Activated CD8-positive, alpha-beta memory T cell treated with anti-CD3 and anti-CD28 coated beads, Interleukin-2, amount 10 ng/mL, durations not matched to agents 7 days and 5 days (primary cell): ENCODE measurements at regions not wholly inside any gene's neighbourhood (a gene's known extent, or its start where the extent isn't known, plus 50 kb on each side); places are given as distances from the start of the nearest gene placed in this dataset.

Experiments used
- ATAC-seq: fragments of 150-1000 bp; cut with Tn5 transposase; one replicate; pipeline ENCODE4 v1.10.0; 2021; ENCODE audit warnings: moderate library complexity
- CTCF ChIA-PET: fragments of 350-600 bp; sonication (Branson Sonifier 250); formaldehyde crosslinking; loops from one replicate; lab custom pipeline; 2021; ENCODE audit warnings: antibody characterized with exemption; lab: Charles Lee
- DNase-seq: peaks from one replicate; pipeline ENCODE4 v3.0.0-alpha.2; 2020
- H3K27ac Mint-ChIP-seq: one replicate; pipeline ENCODE4 v1.8.0; 2021; ENCODE audit warnings: mild to moderate bottlenecking, mixed read lengths
- H3K27me3 Mint-ChIP-seq: one replicate; pipeline ENCODE4 v1.8.0; 2021; ENCODE audit warnings: mixed read lengths
- H3K36me3 Mint-ChIP-seq: one replicate; pipeline ENCODE4 v1.8.0; 2021; ENCODE audit warnings: mild to moderate bottlenecking, mixed read lengths
- H3K4me1 Mint-ChIP-seq: one replicate; pipeline ENCODE4 v1.8.0; 2021; ENCODE audit warnings: mixed read lengths
- H3K4me3 Mint-ChIP-seq: one replicate; pipeline ENCODE4 v1.8.0; 2021; ENCODE audit warnings: mild to moderate bottlenecking, moderate library complexity, mixed read lengths
- H3K9me3 Mint-ChIP-seq: one replicate; pipeline ENCODE4 v1.8.0; 2022; ENCODE audit warnings: low read depth, mixed read lengths

DNA sequence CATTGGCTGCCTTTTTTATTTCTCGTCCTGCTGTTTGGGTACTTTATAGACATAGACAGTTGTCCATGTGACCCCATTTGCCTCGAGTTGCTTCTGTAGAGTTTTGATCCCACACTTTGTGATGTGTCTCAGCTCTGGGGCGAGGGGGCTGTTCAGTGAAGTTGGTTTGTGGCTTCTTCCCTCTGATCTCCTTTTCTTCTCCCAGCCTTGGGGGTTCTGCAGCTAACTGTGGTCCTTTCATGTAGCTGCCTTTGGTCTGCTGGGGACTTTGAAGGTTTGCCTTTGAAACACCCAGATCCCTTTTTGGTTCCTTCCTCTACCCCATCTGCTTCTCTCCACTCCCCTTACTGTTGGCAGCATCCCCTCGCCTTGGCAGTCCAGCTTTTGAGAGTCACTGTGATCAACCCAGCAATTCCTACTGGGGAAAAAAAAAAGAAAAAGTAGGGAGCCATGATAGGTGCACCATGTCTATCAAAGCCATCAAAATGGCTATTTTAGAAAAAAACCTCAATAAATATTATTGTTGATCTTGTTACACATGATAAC lies 728.8 kb upstream of the RBFOX1 start:
- Mint-ChIP-seq H3K4me3 (no peak overlapping the region), H3K9me3 (peaks cover 3% of the 10 kb centered on the region), H3K36me3 (no peaks in the 10 kb centered on the region), H3K4me1 (no peaks in the 10 kb centered on the region), H3K27ac (no peak overlapping the region), H3K27me3 (no peaks in the 10 kb centered on the region)
- CTCF ChIA-PET = no interaction called here
- DNase-seq (no peak), ATAC-seq (no peak)

GRCh38 chr16:6602405-6602804 lies 730.2 kb upstream of the RBFOX1 start:
- H3K27ac Mint-ChIP-seq = no peak overlapping the region
- H3K36me3 Mint-ChIP-seq = no peaks in the 10 kb centered on the region
- no peaks in the 10 kb centered on the region for H3K27me3 Mint-ChIP-seq
- CTCF ChIA-PET = no interaction called here
- no peak overlapping the region for H3K4me3 Mint-ChIP-seq
- H3K4me1 Mint-ChIP-seq = no peaks in the 10 kb centered on the region
- peaks cover 3% of the 10 kb centered on the region for H3K9me3 Mint-ChIP-seq
- DNase-seq (no peak), ATAC-seq (no peak)

DNA sequence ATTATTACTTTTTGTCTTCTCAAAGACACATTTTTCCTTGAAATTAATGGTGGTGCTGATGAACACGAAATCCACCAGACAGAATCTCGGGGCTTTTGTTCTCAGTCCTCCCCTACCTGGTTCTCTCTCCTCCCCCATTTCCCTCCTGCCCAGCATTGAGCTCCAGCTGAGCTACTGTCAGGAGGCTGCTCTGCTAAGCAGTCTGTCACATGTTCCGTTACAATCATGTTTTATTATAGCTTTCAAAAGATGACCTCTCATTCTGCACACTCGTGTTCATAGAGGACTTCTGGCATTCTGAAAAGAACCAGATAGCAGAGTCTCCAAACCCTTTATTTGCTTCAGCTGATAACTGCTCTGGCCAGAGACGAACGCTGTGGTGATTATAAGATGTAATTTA lies 732.5 kb upstream of the RBFOX1 start:
- no peak for DNase-seq
- Mint-ChIP-seq H3K27me3 (no peaks in the 10 kb centered on the region), H3K9me3 (no peaks in the 10 kb centered on the region), H3K27ac (no peak overlapping the region), H3K36me3 (no peaks in the 10 kb centered on the region), H3K4me3 (no peak overlapping the region), H3K4me1 (no peaks in the 10 kb centered on the region)
- CTCF ChIA-PET = no interaction called here
- ATAC-seq = no peak

DNA sequence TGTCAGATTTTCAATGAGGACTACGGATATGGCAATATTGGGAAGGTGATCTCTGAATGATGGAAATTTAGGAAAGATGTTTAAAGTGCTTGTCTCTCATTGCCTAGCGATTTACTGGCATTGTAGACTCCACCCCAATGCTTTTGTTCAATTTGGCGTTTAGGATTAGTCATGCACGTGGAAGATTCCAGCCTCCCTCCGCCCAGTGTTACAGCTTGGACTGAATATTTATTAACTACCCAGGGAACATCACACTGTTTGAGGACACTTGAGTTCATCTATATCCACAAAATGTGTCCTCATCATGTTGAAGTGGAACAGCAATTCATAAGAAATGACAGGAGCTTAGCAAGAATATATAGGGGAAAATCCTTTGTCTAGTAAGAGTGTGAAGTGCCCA lies 738.8 kb upstream of the RBFOX1 start:
- DNase-seq = no peak
- Mint-ChIP-seq H3K36me3 (no peaks in the 10 kb centered on the region), H3K4me1 (no peaks in the 10 kb centered on the region), H3K9me3 (no peaks in the 10 kb centered on the region), H3K27ac (no peak overlapping the region), H3K27me3 (no peaks in the 10 kb centered on the region), H3K4me3 (no peak overlapping the region)
- CTCF ChIA-PET = no interaction called here
- no peak for ATAC-seq

- Mint-ChIP-seq H3K36me3 (no peaks in the 10 kb centered on the region), H3K4me1 (no peaks in the 10 kb centered on the region), H3K9me3 (peaks cover 8% of the 10 kb centered on the region), H3K27ac (no peak overlapping the region), H3K4me3 (no peak overlapping the region), H3K27me3 (no peaks in the 10 kb centered on the region)
- CTCF ChIA-PET = no interaction called here
- DNase-seq = no peak
- no peak for ATAC-seq
Measured at GRCh38 chr16:6576606-6577005, 756.0 kb upstream of the RBFOX1 start.

GRCh38 chr16:6576113-6576512 lies 756.5 kb upstream of the RBFOX1 start:
- no peak overlapping the region for H3K4me3 Mint-ChIP-seq
- H3K4me1 Mint-ChIP-seq = no peaks in the 10 kb centered on the region
- DNase-seq (no peak), ATAC-seq (no peak)
- peaks cover 8% of the 10 kb centered on the region for H3K9me3 Mint-ChIP-seq
- no peaks in the 10 kb centered on the region for H3K27me3 Mint-ChIP-seq
- CTCF ChIA-PET = no interaction called here
- H3K27ac Mint-ChIP-seq = no peak overlapping the region
- H3K36me3 Mint-ChIP-seq = no peaks in the 10 kb centered on the region

DNA sequence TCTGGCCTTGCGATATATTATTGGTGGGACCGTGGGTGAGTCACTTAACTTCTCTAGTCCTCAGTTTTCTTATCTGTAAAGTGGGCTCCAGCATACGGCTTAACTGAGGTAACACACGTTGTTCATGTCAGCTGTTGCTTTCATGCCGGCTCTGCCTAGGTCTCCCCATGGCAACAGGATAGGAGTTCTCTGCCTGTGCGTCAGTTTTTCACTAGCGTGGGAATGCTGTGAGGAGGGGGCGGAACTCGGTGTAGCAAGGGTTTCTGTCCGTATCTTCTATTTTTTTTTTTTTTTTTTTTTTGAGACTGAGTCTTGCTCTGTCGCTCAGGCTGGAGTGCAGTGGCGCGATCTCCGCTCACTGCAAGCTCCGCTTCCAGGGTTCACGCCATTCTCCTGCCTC lies 758.5 kb upstream of the RBFOX1 start:
- H3K4me3 Mint-ChIP-seq = no peak overlapping the region
- H3K27ac Mint-ChIP-seq = no peak overlapping the region
- DNase-seq (no peak), ATAC-seq (no peak)
- CTCF ChIA-PET = no interaction called here
- peaks cover 3% of the 10 kb centered on the region for H3K9me3 Mint-ChIP-seq
- H3K27me3 Mint-ChIP-seq = no peaks in the 10 kb centered on the region
- no peaks in the 10 kb centered on the region for H3K36me3 Mint-ChIP-seq
- H3K4me1 Mint-ChIP-seq = no peaks in the 10 kb centered on the region

DNA sequence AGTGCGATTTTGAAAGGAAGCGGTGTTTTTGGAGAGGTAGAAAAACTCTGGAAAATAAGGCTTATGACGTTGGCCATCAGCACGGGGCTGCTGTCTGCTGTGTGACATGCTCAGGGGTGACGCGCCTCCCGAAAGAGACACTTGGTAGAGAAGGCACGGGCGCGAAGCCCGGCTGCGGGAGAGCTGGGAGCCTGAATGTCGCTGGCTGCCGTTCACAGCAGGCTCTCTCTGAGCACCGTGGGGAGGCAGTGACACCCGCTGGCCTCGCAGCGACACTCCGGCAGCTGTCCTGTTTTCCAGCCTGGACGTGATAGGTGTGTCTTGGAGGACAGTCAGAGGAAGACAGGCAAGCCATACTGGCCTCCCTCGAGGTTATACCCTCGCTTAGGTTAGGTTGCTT lies 759.1 kb upstream of the RBFOX1 start:
- no peak for DNase-seq
- peaks cover 3% of the 10 kb centered on the region for H3K9me3 Mint-ChIP-seq
- no peak for ATAC-seq
- no peaks in the 10 kb centered on the region for H3K27me3 Mint-ChIP-seq
- CTCF ChIA-PET = no interaction called here
- no peak overlapping the region for H3K27ac Mint-ChIP-seq
- H3K36me3 Mint-ChIP-seq = no peaks in the 10 kb centered on the region
- H3K4me3 Mint-ChIP-seq = no peak overlapping the region
- H3K4me1 Mint-ChIP-seq = no peaks in the 10 kb centered on the region

- Mint-ChIP-seq H3K36me3 (no peaks in the 10 kb centered on the region), H3K9me3 (no peaks in the 10 kb centered on the region), H3K27ac (no peak overlapping the region), H3K27me3 (no peaks in the 10 kb centered on the region), H3K4me1 (no peaks in the 10 kb centered on the region), H3K4me3 (no peak overlapping the region)
- no peak for ATAC-seq
- CTCF ChIA-PET = no interaction called here
- no peak for DNase-seq
Measured at GRCh38 chr16:6571044-6571443, 761.6 kb upstream of the RBFOX1 start.

- no peak overlapping the region for H3K27ac Mint-ChIP-seq
- H3K9me3 Mint-ChIP-seq = no peaks in the 10 kb centered on the region
- ATAC-seq (no peak), DNase-seq (no peak)
- H3K4me1 Mint-ChIP-seq = no peaks in the 10 kb centered on the region
- CTCF ChIA-PET = no interaction called here
- no peaks in the 10 kb centered on the region for H3K27me3 Mint-ChIP-seq
- no peak overlapping the region for H3K4me3 Mint-ChIP-seq
- no peaks in the 10 kb centered on the region for H3K36me3 Mint-ChIP-seq
Measured at GRCh38 chr16:6570530-6570929, 762.1 kb upstream of the RBFOX1 start.

DNA sequence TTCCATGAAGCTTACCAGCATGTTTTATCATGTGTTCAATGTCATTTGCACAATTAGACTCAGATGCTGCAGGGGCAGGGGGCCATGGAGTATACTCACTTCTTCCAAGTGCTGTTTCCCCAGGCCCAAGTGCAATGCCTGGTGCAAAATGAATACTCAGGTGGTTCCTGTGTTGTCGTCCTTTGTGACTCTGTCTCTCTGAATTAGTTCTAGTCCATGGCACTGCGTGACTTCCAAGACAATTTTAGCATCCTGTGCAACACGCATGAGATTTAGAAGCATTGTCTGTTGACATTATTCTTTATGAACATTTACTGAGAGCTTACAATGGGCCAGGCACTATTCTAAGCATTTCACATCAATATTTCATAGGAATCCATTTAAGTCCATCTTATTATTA lies 769.7 kb upstream of the RBFOX1 start:
- CTCF ChIA-PET = no interaction called here
- peaks cover 8% of the 10 kb centered on the region for H3K9me3 Mint-ChIP-seq

DNA sequence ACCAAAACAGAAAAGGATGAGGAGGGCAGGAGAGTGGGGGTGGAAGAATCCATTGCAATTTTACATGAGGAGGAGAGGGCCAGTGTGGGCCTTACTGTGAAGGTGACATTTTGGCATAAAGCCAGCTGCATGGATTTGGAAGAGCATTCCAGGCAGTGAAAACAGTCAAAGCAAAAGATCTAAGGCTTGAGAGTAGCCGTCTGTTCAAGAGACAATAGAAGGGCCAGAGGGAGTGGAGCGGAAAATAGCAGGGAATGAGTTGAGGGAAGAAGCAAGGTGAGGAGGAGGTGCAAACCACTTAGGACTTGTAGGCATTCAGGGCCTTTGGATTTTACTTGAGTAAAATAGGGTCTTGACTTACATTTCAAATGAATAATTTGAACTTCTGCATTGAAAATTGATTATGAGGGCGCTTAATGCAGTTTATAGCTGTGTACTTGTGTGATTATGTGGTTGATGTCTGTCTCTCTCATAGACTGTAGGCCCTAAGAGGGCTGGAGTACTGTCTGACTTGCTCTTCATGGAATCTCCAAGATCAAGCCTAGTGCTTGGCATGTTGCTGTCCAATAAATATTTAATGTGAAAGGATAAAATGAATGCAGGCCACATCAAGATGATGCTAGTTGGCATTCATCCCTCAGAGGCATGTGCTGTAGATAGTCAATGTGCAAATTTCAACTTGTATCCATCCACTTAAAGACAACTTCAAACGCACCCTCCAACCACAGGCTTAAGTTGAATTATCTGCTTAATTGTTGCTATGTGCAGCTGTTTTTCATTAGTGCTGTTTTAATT lies 772.1 kb upstream of the RBFOX1 start:
- Mint-ChIP-seq H3K36me3 (no peaks in the 10 kb centered on the region), H3K27me3 (no peaks in the 10 kb centered on the region), H3K9me3 (peaks cover 11% of the 10 kb centered on the region), H3K4me3 (no peak overlapping the region), H3K4me1 (no peaks in the 10 kb centered on the region), H3K27ac (no peak overlapping the region)
- CTCF ChIA-PET = no interaction called here
- no peak for DNase-seq
- ATAC-seq = no peak

More for the DNA sequence above, 769.7 kb upstream of the RBFOX1 start:
- Mint-ChIP-seq H3K36me3 (no peaks in the 10 kb centered on the region), H3K27me3 (no peaks in the 10 kb centered on the region), H3K27ac (no peak overlapping the region), H3K4me3 (no peak overlapping the region), H3K4me1 (no peaks in the 10 kb centered on the region)
- ATAC-seq (no peak), DNase-seq (no peak)

- no peak for ATAC-seq
Measured at GRCh38 chr16:6558661-6559060, 774.0 kb upstream of the RBFOX1 start.

GRCh38 chr16:6558126-6558525 lies 774.5 kb upstream of the RBFOX1 start:
- Mint-ChIP-seq H3K27me3 (no peaks in the 10 kb centered on the region), H3K9me3 (peaks cover 8% of the 10 kb centered on the region), H3K4me3 (no peak overlapping the region), H3K36me3 (no peaks in the 10 kb centered on the region), H3K27ac (no peak overlapping the region), H3K4me1 (no peaks in the 10 kb centered on the region)
- CTCF ChIA-PET = no interaction called here
- DNase-seq (no peak), ATAC-seq (no peak)

More at GRCh38 chr16:6558661-6559060, 774.0 kb upstream of the RBFOX1 start:
- no peaks in the 10 kb centered on the region for H3K4me1 Mint-ChIP-seq
- peaks cover 4% of the 10 kb centered on the region for H3K9me3 Mint-ChIP-seq
- CTCF ChIA-PET = no interaction called here
- no peak overlapping the region for H3K27ac Mint-ChIP-seq
- no peak for DNase-seq
- no peak overlapping the region for H3K4me3 Mint-ChIP-seq
- H3K27me3 Mint-ChIP-seq = no peaks in the 10 kb centered on the region
- no peaks in the 10 kb centered on the region for H3K36me3 Mint-ChIP-seq
